H1 (cell line): ENCODE measurements at regions not wholly inside any gene's neighbourhood (a gene's known extent, or its start where the extent isn't known, plus 50 kb on each side); places are given as distances from the start of the nearest gene placed in this dataset.

ENCODE experiments used
- BACH1 ChIP-seq: IDR thresholded peaks from 2 replicates; pipeline ENCODE4 v1.6.1; 2012; ENCODE audit warnings: low read length, improper control_type of control experiment
- CTCF ChIP-seq, 3 experiments: IDR thresholded peaks; 1 replicate in 2 of 3; 2 replicates in 1 of 3; pipeline versions ENCODE4 v1.5.1 to v1.6.1; 2011; ENCODE audit warnings: low read length in 3 of 3, mild to moderate bottlenecking in 3 of 3, inconsistent platforms in 2 of 3, low read depth in 1 of 3, moderate library complexity in 1 of 3; ENCODE audit not compliant: insufficient read depth in 1 of 3; ENCODE audit errors: control extremely low read depth in 1 of 3
- POLR2AphosphoS5 ChIP-seq: IDR thresholded peaks from 2 replicates; pipeline ENCODE4 v1.6.1; 2011; ENCODE audit warnings: low read depth, low read length
- TF ChIP-seq, protein P1 (sequence below): IDR thresholded peaks from 2 replicates; pipeline ENCODE4 v1.6.1; 2011; ENCODE audit warnings: low read depth, mild to moderate bottlenecking, low read length; ENCODE audit not compliant: insufficient read depth

- TF ChIP-seq BACH1 (no peak), CTCF (IDR thresholded peaks at IDR 0.05; ENCODE audit: control extremely low read depth in 1 of 3, insufficient read depth in 1 of 3, low read depth in 1 of 3, low read length in 3 of 3) (no peak), POLR2AphosphoS5 (no peak)
- TF ChIP-seq, protein P1, sequence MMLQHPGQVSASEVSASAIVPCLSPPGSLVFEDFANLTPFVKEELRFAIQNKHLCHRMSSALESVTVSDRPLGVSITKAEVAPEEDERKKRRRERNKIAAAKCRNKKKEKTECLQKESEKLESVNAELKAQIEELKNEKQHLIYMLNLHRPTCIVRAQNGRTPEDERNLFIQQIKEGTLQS: no peak
Observed at GRCh38 chrX:129040124-129040523, 483.2 kb downstream of the SMARCA1 start.
